ENCODE measurements at regions not wholly inside any gene's neighbourhood (a gene's known extent, or its start where the extent isn't known, plus 50 kb on each side); places are given as distances from the start of the nearest gene placed in this dataset.

- Histone ChIP-seq H3K4me3 (ENCODE audit: low read depth in 1 of 2, low read length in 2 of 2) (no peak overlapping the region), H3K9me3 (ENCODE audit: control insufficient read depth in 2 of 2, insufficient read depth in 1 of 2, low read depth in 1 of 2, low read length in 1 of 2) (no peaks in the 10 kb centered on the region), H3K27ac (ENCODE audit: low read depth in 2 of 2, low read length in 1 of 2) (no peak overlapping the region), H3K27me3 (ENCODE audit: control insufficient read depth in 1 of 2, insufficient read depth in 2 of 2, low read length in 2 of 2) (no peaks in the 10 kb centered on the region), H3K36me3 (ENCODE audit: control insufficient read depth in 2 of 2, insufficient read depth in 2 of 2, low read length in 1 of 2) (no peaks in the 10 kb centered on the region), H3K4me1 (ENCODE audit: control insufficient read depth in 2 of 2, insufficient read depth in 2 of 2, low read length in 1 of 2) (no peaks in the 10 kb centered on the region)
- WGBS, 2 donors: 65 to 78% methylated on average over 4 of the region's 4 CpGs
Observed at GRCh38 chr3:90011596-90011995, 904.2 kb downstream of the EPHA3 start.

DNA sequence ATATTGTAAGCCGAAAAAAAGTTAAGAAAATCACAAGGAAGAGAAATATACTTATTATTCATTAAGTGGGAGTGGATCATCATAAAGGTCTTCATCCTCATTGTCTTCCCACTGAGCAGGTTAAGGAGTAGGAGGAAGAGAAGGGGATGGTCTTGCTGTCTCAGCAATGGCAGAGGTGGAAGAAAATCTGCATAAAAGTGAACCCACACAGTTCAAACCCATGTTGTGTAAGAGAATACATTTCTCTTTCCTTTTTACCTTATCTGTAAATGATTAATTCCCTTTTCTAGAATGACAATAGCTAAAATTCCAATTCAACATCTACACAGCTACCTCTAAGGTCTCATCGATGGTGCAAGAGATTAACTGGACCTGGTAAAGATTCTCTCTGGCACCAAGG is 904.6 kb downstream of the EPHA3 start:
- no peaks in the 10 kb centered on the region for H3K36me3 ChIP-seq (ENCODE audit: control insufficient read depth in 2 of 2, insufficient read depth in 2 of 2, low read length in 1 of 2)
- no peak overlapping the region for H3K4me3 ChIP-seq (ENCODE audit: low read depth in 1 of 2, low read length in 2 of 2)
- no peaks in the 10 kb centered on the region for H3K9me3 ChIP-seq (ENCODE audit: control insufficient read depth in 2 of 2, insufficient read depth in 1 of 2, low read depth in 1 of 2, low read length in 1 of 2)
- no peaks in the 10 kb centered on the region for H3K4me1 ChIP-seq (ENCODE audit: control insufficient read depth in 2 of 2, insufficient read depth in 2 of 2, low read length in 1 of 2)
- 73 to 74% methylated on average over 2 of the region's 2 CpGs for WGBS, 2 donors
- no peaks in the 10 kb centered on the region for H3K27me3 ChIP-seq (ENCODE audit: control insufficient read depth in 1 of 2, insufficient read depth in 2 of 2, low read length in 2 of 2)
- no peak overlapping the region for H3K27ac ChIP-seq (ENCODE audit: low read depth in 2 of 2, low read length in 1 of 2)

GRCh38 chr3:90015688-90016356 is 908.4 kb downstream of the EPHA3 start:
- Histone ChIP-seq H3K27me3 (ENCODE audit: control insufficient read depth in 1 of 2, insufficient read depth in 2 of 2, low read length in 2 of 2) (no peaks in the 10 kb centered on the region), H3K9me3 (ENCODE audit: control insufficient read depth in 2 of 2, insufficient read depth in 1 of 2, low read depth in 1 of 2, low read length in 1 of 2) (no peaks in the 10 kb centered on the region), H3K4me1 (ENCODE audit: control insufficient read depth in 2 of 2, insufficient read depth in 2 of 2, low read length in 1 of 2) (no peaks in the 10 kb centered on the region), H3K36me3 (ENCODE audit: control insufficient read depth in 2 of 2, insufficient read depth in 2 of 2, low read length in 1 of 2) (no peaks in the 10 kb centered on the region), H3K27ac (ENCODE audit: low read depth in 2 of 2, low read length in 1 of 2) (no peak overlapping the region), H3K4me3 (ENCODE audit: low read depth in 1 of 2, low read length in 2 of 2) (no peak overlapping the region)
- WGBS, 2 donors: 39 to 44% methylated on average over 4 of the region's 4 CpGs

GRCh38 chr3:90016555-90016954 is 909.1 kb downstream of the EPHA3 start:
- H3K27me3 ChIP-seq (ENCODE audit: control insufficient read depth in 1 of 2, insufficient read depth in 2 of 2, low read length in 2 of 2): no peaks in the 10 kb centered on the region
- WGBS, 2 donors: 42 to 59% methylated on average over 4 of the region's 4 CpGs
- no peaks in the 10 kb centered on the region for H3K36me3 ChIP-seq (ENCODE audit: control insufficient read depth in 2 of 2, insufficient read depth in 2 of 2, low read length in 1 of 2)
- no peaks in the 10 kb centered on the region for H3K4me1 ChIP-seq (ENCODE audit: control insufficient read depth in 2 of 2, insufficient read depth in 2 of 2, low read length in 1 of 2)
- no peaks in the 10 kb centered on the region for H3K9me3 ChIP-seq (ENCODE audit: control insufficient read depth in 2 of 2, insufficient read depth in 1 of 2, low read depth in 1 of 2, low read length in 1 of 2)
- H3K27ac ChIP-seq (ENCODE audit: low read depth in 2 of 2, low read length in 1 of 2): no peak overlapping the region
- H3K4me3 ChIP-seq (ENCODE audit: low read depth in 1 of 2, low read length in 2 of 2): no peak overlapping the region

- H3K4me1 ChIP-seq (ENCODE audit: control insufficient read depth in 2 of 2, insufficient read depth in 2 of 2, low read length in 1 of 2): no peaks in the 10 kb centered on the region
- WGBS, 2 donors: 77 to 88% methylated on average over 1 of the region's 1 CpG
Observed at GRCh38 chr3:90018779-90019178, 911.4 kb downstream of the EPHA3 start.

GRCh38 chr3:90025019-90025418 is 917.6 kb downstream of the EPHA3 start:
- WGBS, 2 donors: 35 to 53% methylated on average over 2 of the region's 2 CpGs
- H3K4me3 ChIP-seq (ENCODE audit: low read depth in 1 of 2, low read length in 2 of 2): no peak overlapping the region
- H3K36me3 ChIP-seq (ENCODE audit: control insufficient read depth in 2 of 2, insufficient read depth in 2 of 2, low read length in 1 of 2): no peaks in the 10 kb centered on the region
- H3K27ac ChIP-seq (ENCODE audit: low read depth in 2 of 2, low read length in 1 of 2): no peak overlapping the region
- no peaks in the 10 kb centered on the region for H3K4me1 ChIP-seq (ENCODE audit: control insufficient read depth in 2 of 2, insufficient read depth in 2 of 2, low read length in 1 of 2)
- no peaks in the 10 kb centered on the region for H3K27me3 ChIP-seq (ENCODE audit: control insufficient read depth in 1 of 2, insufficient read depth in 2 of 2, low read length in 2 of 2)
- no peaks in the 10 kb centered on the region for H3K9me3 ChIP-seq (ENCODE audit: control insufficient read depth in 2 of 2, insufficient read depth in 1 of 2, low read depth in 1 of 2, low read length in 1 of 2)

More at GRCh38 chr3:90018779-90019178, 911.4 kb downstream of the EPHA3 start:
- H3K27ac ChIP-seq (ENCODE audit: low read depth in 2 of 2, low read length in 1 of 2): no peak overlapping the region
- H3K9me3 ChIP-seq (ENCODE audit: control insufficient read depth in 2 of 2, insufficient read depth in 1 of 2, low read depth in 1 of 2, low read length in 1 of 2): no peaks in the 10 kb centered on the region
- H3K36me3 ChIP-seq (ENCODE audit: control insufficient read depth in 2 of 2, insufficient read depth in 2 of 2, low read length in 1 of 2): no peaks in the 10 kb centered on the region
- H3K4me3 ChIP-seq (ENCODE audit: low read depth in 1 of 2, low read length in 2 of 2): no peak overlapping the region
- H3K27me3 ChIP-seq (ENCODE audit: control insufficient read depth in 1 of 2, insufficient read depth in 2 of 2, low read length in 2 of 2): no peaks in the 10 kb centered on the region

GRCh38 chr3:90026406-90026805 is 919.0 kb downstream of the EPHA3 start:
- Histone ChIP-seq H3K27ac (ENCODE audit: low read depth in 2 of 2, low read length in 1 of 2) (no peak overlapping the region), H3K36me3 (ENCODE audit: control insufficient read depth in 2 of 2, insufficient read depth in 2 of 2, low read length in 1 of 2) (no peaks in the 10 kb centered on the region), H3K4me1 (ENCODE audit: control insufficient read depth in 2 of 2, insufficient read depth in 2 of 2, low read length in 1 of 2) (no peaks in the 10 kb centered on the region), H3K9me3 (ENCODE audit: control insufficient read depth in 2 of 2, insufficient read depth in 1 of 2, low read depth in 1 of 2, low read length in 1 of 2) (no peaks in the 10 kb centered on the region), H3K27me3 (ENCODE audit: control insufficient read depth in 1 of 2, insufficient read depth in 2 of 2, low read length in 2 of 2) (no peaks in the 10 kb centered on the region), H3K4me3 (ENCODE audit: low read depth in 1 of 2, low read length in 2 of 2) (no peak overlapping the region)
- 42 to 68% methylated on average over 2 of the region's 2 CpGs for WGBS, 2 donors

DNA sequence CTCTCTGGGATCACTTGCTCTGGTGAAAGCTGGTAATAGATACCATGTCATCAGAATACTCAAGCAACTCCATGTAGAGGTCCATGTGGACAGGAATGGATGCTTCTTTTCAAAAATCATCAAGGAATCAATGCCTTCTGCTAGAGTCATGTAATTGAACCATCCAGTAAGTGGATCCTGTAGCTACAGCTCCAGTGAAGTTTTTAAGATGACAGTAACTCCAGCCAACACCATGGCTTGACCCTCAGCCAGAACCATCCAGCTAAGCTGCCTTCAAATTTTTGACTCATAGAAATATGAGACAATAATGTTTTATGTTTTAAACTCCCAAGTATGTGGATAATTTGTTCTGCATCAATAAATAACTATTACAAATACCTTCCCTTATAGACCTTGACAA is 923.7 kb downstream of the EPHA3 start:
- no peaks in the 10 kb centered on the region for H3K27me3 ChIP-seq (ENCODE audit: control insufficient read depth in 1 of 2, insufficient read depth in 2 of 2, low read length in 2 of 2)
- H3K4me1 ChIP-seq (ENCODE audit: control insufficient read depth in 2 of 2, insufficient read depth in 2 of 2, low read length in 1 of 2): no peaks in the 10 kb centered on the region
- no peaks in the 10 kb centered on the region for H3K9me3 ChIP-seq (ENCODE audit: control insufficient read depth in 2 of 2, insufficient read depth in 1 of 2, low read depth in 1 of 2, low read length in 1 of 2)
- no peaks in the 10 kb centered on the region for H3K36me3 ChIP-seq (ENCODE audit: control insufficient read depth in 2 of 2, insufficient read depth in 2 of 2, low read length in 1 of 2)
- no peak overlapping the region for H3K4me3 ChIP-seq (ENCODE audit: low read depth in 1 of 2, low read length in 2 of 2)
- no peak overlapping the region for H3K27ac ChIP-seq (ENCODE audit: low read depth in 2 of 2, low read length in 1 of 2)

DNA sequence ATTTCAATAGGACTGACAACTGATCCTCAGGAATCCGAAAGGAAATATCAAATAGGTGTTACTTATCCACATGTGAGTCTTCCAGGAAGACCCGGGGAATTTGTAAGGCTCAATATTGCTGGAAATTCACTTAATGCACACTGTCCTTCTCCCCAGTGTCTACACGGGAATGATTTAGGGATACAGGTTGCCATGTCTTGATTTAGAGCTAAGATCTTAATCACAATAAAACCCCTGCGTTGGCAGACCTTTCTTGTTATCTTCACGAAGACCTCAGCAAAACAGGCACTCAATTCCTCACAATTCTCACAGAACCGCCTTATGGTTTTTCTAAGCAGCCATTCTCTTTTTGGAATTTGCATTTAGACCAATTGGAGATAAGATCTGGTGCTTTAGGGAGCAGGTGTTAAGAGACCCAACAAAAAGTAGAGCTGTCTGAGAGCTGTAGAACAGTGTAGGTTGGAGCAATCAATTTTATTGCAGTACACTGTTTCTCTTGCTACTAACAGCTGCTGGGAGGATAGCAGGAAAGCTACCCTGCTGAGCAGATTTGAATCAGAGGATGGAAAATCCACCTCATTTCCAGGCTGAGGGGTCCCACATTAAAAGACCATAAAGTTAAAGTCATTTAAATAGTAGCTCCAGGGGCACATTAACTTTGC is 925.7 kb downstream of the EPHA3 start:
- 68 to 69% methylated on average over 6 of the region's 6 CpGs for WGBS, 2 donors
- Histone ChIP-seq H3K4me3 (ENCODE audit: low read depth in 1 of 2, low read length in 2 of 2) (no peak overlapping the region), H3K27me3 (ENCODE audit: control insufficient read depth in 1 of 2, insufficient read depth in 2 of 2, low read length in 2 of 2) (no peaks in the 10 kb centered on the region), H3K27ac (ENCODE audit: low read depth in 2 of 2, low read length in 1 of 2) (no peak overlapping the region), H3K4me1 (ENCODE audit: control insufficient read depth in 2 of 2, insufficient read depth in 2 of 2, low read length in 1 of 2) (no peaks in the 10 kb centered on the region), H3K36me3 (ENCODE audit: control insufficient read depth in 2 of 2, insufficient read depth in 2 of 2, low read length in 1 of 2) (no peaks in the 10 kb centered on the region), H3K9me3 (ENCODE audit: control insufficient read depth in 2 of 2, insufficient read depth in 1 of 2, low read depth in 1 of 2, low read length in 1 of 2) (no peaks in the 10 kb centered on the region)

DNA sequence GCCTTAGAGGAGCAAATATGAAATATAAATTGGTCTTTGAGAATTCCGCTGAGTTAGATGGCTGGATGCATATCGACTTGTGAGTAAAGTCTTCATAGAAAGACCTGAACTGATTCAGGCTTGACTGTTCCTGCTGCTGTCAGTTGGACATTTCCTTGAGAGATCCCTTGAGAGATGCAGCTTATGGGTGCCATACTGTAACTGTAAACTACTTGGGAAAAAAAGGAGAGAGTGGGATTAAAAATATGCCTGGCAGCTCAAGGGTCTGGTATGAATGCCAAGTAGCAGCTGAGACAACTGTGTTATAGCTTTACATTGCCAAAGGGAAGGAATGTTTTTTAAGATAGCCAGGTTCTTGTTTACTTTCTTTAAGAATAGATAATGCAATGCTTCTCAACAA is 926.6 kb downstream of the EPHA3 start:
- H3K4me3 ChIP-seq (ENCODE audit: low read depth in 1 of 2, low read length in 2 of 2): no peak overlapping the region
- WGBS, 2 donors: 89% methylated on average over 2 of the region's 2 CpGs
- no peaks in the 10 kb centered on the region for H3K27me3 ChIP-seq (ENCODE audit: control insufficient read depth in 1 of 2, insufficient read depth in 2 of 2, low read length in 2 of 2)
- no peak overlapping the region for H3K27ac ChIP-seq (ENCODE audit: low read depth in 2 of 2, low read length in 1 of 2)
- H3K4me1 ChIP-seq (ENCODE audit: control insufficient read depth in 2 of 2, insufficient read depth in 2 of 2, low read length in 1 of 2): no peaks in the 10 kb centered on the region
- H3K9me3 ChIP-seq (ENCODE audit: control insufficient read depth in 2 of 2, insufficient read depth in 1 of 2, low read depth in 1 of 2, low read length in 1 of 2): no peaks in the 10 kb centered on the region
- H3K36me3 ChIP-seq (ENCODE audit: control insufficient read depth in 2 of 2, insufficient read depth in 2 of 2, low read length in 1 of 2): no peaks in the 10 kb centered on the region

Measured in esophagus (tissue), 2 donors.